Panc1 (cell line): ENCODE measurements at regions not wholly inside any gene's neighbourhood (a gene's known extent, or its start where the extent isn't known, plus 50 kb on each side); places are given as distances from the start of the nearest gene placed in this dataset.

Experiments
- ATAC-seq: fragments of 200-7000 bp; cut with Tn5 transposase; 2 replicates; pipeline ENCODE4 v1.9.1; 2020; ENCODE audit warnings: mild to moderate bottlenecking, moderate library complexity
- BruUV-seq: library from RNA; stranded (reverse); fragments of 400-500 nt; replicated peaks from 2 replicates; lab custom pipeline; 2021; lab: Mats Ljungman, UMichigan
- CTCF ChIA-PET: fragments of 300-600 bp; sonication (Branson Sonifier 250); formaldehyde crosslinking; loops from one replicate; lab custom pipeline; 2022; ENCODE audit warnings: antibody characterized with exemption; lab: Charles Lee
- POLR2A ChIA-PET: fragments of 300-600 bp; sonication (Branson Sonifier 250); formaldehyde crosslinking; loops from one replicate; lab custom pipeline; 2022; ENCODE audit warnings: antibody characterized with exemption; lab: Charles Lee
- DNase-seq: peaks from one replicate; pipeline ENCODE4 v3.0.0-alpha.2; 2010; ENCODE audit warnings: low read depth, low spot score
- H3K27ac ChIP-seq: 2 replicates; pipeline ENCODE4 v1.5.1; 2011; ENCODE audit warnings: mild to moderate bottlenecking, low read length, inconsistent platforms
- H3K27me3 ChIP-seq: fragments of 200-500 bp; sonication (Bioruptor generic); 2 replicates; pipeline ENCODE4 v1.6.0; 2014; ENCODE audit warnings: low read length, inconsistent platforms; ENCODE audit not compliant: control insufficient read depth, insufficient read depth
- H3K36me3 ChIP-seq: fragments of 200-500 bp; sonication (Bioruptor generic); 2 replicates; pipeline ENCODE4 v1.5.1; 2014; ENCODE audit warnings: inconsistent platforms, mild to moderate bottlenecking, low read length, moderate library complexity; ENCODE audit not compliant: control insufficient read depth, insufficient read depth
- H3K4me1 ChIP-seq: 2 replicates; pipeline ENCODE4 v1.5.1; 2011; ENCODE audit warnings: inconsistent platforms, mild to moderate bottlenecking, low read length, moderate library complexity; ENCODE audit not compliant: control insufficient read depth, insufficient read depth
- H3K4me3 ChIP-seq, 2 experiments: 2 replicates each; pipeline ENCODE4 v1.5.1; 2011 to 2012; ENCODE audit warnings: low read depth in 2 of 2, low read length in 2 of 2, mild to moderate bottlenecking in 2 of 2, inconsistent platforms in 1 of 2, moderate library complexity in 1 of 2
- H3K9me3 ChIP-seq: fragments of 200-500 bp; sonication (Bioruptor generic); 2 replicates; pipeline ENCODE4 v1.5.1; 2014; ENCODE audit warnings: low read depth, mild to moderate bottlenecking, inconsistent platforms, low read length, moderate library complexity; ENCODE audit not compliant: control insufficient read depth, insufficient read depth
- POLR2AphosphoS5 ChIP-seq: IDR thresholded peaks from 2 replicates; pipeline ENCODE4 v1.6.1; 2012; ENCODE audit warnings: mild to moderate bottlenecking, low read depth, low read length, moderate library complexity
- SIN3A ChIP-seq: IDR thresholded peaks from 2 replicates; pipeline ENCODE4 v1.6.1; 2012; ENCODE audit warnings: low read depth, mild to moderate bottlenecking, low read length, moderate library complexity, borderline replicate concordance; ENCODE audit not compliant: insufficient read depth
- TCF7L2 ChIP-seq: IDR thresholded peaks from 2 replicates; pipeline ENCODE4 v1.6.1; 2011; ENCODE audit warnings: mild to moderate bottlenecking, low read depth, low read length, inconsistent platforms
- in situ Hi-C: cut with HindIII; loops from 2 replicates; pipeline ENCODE4 v1.10.0; 2016; ENCODE audit warnings: low sequenced_read_pairs, low pct_unique_long_range_greater_than_20kb
- intact Hi-C: fragments of 100-400 bp; cut with micrococcal nuclease; formaldehyde crosslinking; loops from one replicate; pipeline ENCODE4 v1.10.0; 2022; ENCODE audit not compliant: unreplicated experiment
- TF ChIP-seq, protein P1 (sequence below), 2 experiments: IDR thresholded peaks; 2 replicates each; pipeline ENCODE4 v1.6.1; 2011 to 2012; ENCODE audit warnings: low read depth in 2 of 2, control low read depth in 1 of 2, low read length in 1 of 2, mild to moderate bottlenecking in 1 of 2, moderate library complexity in 1 of 2; ENCODE audit not compliant: insufficient read depth in 1 of 2
- TF ChIP-seq, protein P2 (sequence below): fragments of 450-650 bp; IDR thresholded peaks from 2 replicates; pipeline ENCODE4 v1.5.1; 2017; ENCODE audit warnings: mild to moderate bottlenecking

DNA sequence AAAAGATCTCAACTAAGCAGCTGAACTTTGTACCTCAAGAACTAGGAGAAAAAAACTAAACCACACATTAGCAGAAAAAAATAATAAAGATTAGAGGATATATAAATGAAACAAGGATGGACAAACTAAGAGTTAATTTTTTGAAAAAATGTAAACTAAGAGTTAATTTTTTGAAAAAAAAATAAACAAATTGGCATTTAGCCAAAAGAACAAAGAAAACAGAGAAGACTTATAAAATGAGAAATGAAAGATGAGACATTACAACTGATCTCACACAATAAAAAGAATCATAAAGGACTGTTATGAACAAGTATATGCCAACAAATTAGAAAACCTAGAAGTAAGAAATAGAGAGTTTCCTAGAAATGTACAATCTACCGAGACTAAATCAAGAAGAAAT lies 859.2 kb upstream of the GYPC start:
- ATAC-seq (no peak), DNase-seq (no peak)
- TF ChIP-seq, protein P1, sequence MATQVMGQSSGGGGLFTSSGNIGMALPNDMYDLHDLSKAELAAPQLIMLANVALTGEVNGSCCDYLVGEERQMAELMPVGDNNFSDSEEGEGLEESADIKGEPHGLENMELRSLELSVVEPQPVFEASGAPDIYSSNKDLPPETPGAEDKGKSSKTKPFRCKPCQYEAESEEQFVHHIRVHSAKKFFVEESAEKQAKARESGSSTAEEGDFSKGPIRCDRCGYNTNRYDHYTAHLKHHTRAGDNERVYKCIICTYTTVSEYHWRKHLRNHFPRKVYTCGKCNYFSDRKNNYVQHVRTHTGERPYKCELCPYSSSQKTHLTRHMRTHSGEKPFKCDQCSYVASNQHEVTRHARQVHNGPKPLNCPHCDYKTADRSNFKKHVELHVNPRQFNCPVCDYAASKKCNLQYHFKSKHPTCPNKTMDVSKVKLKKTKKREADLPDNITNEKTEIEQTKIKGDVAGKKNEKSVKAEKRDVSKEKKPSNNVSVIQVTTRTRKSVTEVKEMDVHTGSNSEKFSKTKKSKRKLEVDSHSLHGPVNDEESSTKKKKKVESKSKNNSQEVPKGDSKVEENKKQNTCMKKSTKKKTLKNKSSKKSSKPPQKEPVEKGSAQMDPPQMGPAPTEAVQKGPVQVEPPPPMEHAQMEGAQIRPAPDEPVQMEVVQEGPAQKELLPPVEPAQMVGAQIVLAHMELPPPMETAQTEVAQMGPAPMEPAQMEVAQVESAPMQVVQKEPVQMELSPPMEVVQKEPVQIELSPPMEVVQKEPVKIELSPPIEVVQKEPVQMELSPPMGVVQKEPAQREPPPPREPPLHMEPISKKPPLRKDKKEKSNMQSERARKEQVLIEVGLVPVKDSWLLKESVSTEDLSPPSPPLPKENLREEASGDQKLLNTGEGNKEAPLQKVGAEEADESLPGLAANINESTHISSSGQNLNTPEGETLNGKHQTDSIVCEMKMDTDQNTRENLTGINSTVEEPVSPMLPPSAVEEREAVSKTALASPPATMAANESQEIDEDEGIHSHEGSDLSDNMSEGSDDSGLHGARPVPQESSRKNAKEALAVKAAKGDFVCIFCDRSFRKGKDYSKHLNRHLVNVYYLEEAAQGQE (IDR thresholded peaks at IDR 0.05; ENCODE audit: insufficient read depth in 1 of 2, low read depth in 2 of 2, low read length in 1 of 2): no peak
- no peak for TF ChIP-seq TCF7L2
- no peak for TF ChIP-seq SIN3A
- TF ChIP-seq, protein P2, sequence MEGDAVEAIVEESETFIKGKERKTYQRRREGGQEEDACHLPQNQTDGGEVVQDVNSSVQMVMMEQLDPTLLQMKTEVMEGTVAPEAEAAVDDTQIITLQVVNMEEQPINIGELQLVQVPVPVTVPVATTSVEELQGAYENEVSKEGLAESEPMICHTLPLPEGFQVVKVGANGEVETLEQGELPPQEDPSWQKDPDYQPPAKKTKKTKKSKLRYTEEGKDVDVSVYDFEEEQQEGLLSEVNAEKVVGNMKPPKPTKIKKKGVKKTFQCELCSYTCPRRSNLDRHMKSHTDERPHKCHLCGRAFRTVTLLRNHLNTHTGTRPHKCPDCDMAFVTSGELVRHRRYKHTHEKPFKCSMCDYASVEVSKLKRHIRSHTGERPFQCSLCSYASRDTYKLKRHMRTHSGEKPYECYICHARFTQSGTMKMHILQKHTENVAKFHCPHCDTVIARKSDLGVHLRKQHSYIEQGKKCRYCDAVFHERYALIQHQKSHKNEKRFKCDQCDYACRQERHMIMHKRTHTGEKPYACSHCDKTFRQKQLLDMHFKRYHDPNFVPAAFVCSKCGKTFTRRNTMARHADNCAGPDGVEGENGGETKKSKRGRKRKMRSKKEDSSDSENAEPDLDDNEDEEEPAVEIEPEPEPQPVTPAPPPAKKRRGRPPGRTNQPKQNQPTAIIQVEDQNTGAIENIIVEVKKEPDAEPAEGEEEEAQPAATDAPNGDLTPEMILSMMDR: no peak
- TF ChIP-seq POLR2AphosphoS5: no peak
- ChIA-PET CTCF (no interaction called here), POLR2A (no interaction called here)
- in situ Hi-C loops: no loop called here
- intact Hi-C loops: loop anchor here (5.0 kb wide), 1 partner anchor 296 kb away; no protein-coding TSS in a partner anchor
- no peaks in the 10 kb centered on the region for H3K36me3 ChIP-seq
- no peak overlapping the region for H3K4me3 ChIP-seq
- no peaks in the 10 kb centered on the region for H3K27me3 ChIP-seq
- no peaks in the 10 kb centered on the region for H3K9me3 ChIP-seq
- no peaks in the 10 kb centered on the region for H3K4me1 ChIP-seq
- H3K27ac ChIP-seq: no peak overlapping the region
- BruUV-seq: no TSS peak

DNA sequence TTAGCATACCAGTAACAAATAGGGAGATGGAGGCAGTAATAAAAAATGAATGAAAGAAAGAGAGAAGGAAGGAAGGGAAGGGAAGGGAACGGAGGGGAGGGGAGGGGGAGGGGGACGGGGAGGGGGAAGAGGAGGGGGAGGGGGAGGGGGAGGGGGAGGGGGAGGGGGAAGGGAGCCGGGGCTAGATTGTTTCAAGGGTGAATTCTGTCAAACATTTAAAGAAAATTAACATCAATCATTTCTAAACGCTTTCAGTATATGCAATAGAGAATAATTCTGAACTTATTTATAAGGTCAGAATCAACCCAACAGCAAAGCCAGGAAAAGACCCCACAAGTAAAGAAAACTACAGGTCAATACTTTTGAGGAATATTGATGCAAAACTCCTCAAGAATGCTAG lies 858.8 kb upstream of the GYPC start:
- Histone ChIP-seq H3K36me3 (no peaks in the 10 kb centered on the region), H3K27me3 (no peaks in the 10 kb centered on the region), H3K4me1 (no peaks in the 10 kb centered on the region), H3K4me3 (no peak overlapping the region), H3K9me3 (no peaks in the 10 kb centered on the region), H3K27ac (no peak overlapping the region)
- TF ChIP-seq TCF7L2 (no peak), SIN3A (no peak), POLR2AphosphoS5 (no peak)
- TF ChIP-seq, protein P1 (IDR thresholded peaks at IDR 0.05; ENCODE audit: insufficient read depth in 1 of 2, low read depth in 2 of 2, low read length in 1 of 2): no peak
- TF ChIP-seq, protein P2: no peak
- ChIA-PET POLR2A (no interaction called here), CTCF (no interaction called here)
- in situ Hi-C loops (no loop called here), intact Hi-C loops (loop anchor here (5.0 kb wide), 1 partner anchor 295 kb away; no protein-coding TSS in a partner anchor)
- BruUV-seq: no TSS peak
- no peak for DNase-seq
- no peak for ATAC-seq
